Hypothalamus (tissue), 51 donors: ENCODE measurements at regions not wholly inside any gene's neighbourhood (a gene's known extent, or its start where the extent isn't known, plus 50 kb on each side); places are given as distances from the start of the nearest gene placed in this dataset.
A peak's percentile ranks its signal among the peaks of the same experiment; 100 is the strongest.

Experiments used
- DNase-seq, 51 donors: peaks; one replicate each; lab custom pipeline; 2025; lab: John Stamatoyannopoulos, UW

DNA sequence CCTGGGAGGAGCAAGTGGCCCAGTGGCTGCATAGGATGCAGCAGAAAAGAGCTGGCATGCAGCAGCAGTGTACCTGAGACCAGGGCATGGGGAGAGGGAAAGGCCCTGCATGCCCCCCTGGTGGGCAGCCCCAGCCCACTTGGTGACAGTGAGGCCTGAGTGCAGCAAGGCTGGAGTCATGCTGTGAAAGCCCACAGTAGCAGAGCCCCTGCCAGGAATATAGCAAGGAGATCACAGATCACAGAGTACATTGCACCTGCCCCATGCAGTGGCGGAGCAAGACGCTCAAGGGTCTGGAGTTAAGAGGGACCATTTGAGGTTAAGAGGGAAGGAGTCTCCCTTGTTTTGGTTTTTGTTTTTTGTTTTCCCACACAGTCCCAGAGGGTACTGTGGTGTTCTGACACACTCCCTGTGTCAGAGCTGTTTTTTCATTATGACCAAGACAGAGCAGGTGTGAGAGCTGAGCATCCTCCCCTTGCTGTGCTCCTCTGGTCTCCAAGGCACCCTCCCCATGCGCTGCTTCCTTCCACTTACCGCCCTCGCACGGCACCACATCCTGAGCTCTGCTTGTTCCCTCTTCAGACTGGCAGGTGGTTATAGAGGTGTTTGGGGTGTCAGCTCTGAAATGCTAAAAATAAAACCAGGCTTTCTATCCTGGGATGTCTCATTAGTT is 85.0 kb upstream of the UBL3 start:
- DNase-seq: peak in 4 of 51 donors; percentile 21 to 38 (median 26)

GRCh38 chr13:29934531-29935308 is 84.3 kb upstream of the UBL3 start:
- peak in 3 of 51 donors; percentile 12 to 37 (median 22) for DNase-seq

DNA sequence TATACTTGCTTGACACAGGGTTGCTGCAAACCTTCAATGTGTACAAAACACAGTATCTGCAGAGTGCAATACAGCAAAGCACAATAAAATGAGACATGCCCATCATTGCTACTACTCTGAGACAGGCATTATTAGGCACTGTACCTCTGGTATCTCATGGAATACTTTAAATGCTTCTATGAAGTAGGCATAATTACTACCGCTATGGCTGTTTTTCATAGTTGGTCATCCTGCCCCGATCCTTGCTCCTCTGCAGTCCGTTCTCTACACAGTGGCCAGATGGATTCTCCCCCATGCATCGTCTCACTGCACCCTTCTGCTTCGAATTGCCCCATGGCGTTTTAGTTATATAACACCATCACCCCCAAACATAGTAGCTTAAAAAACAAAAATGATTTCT is 83.0 kb upstream of the UBL3 start:
- DNase-seq: no peak

GRCh38 chr13:29931696-29932095 is 81.3 kb upstream of the UBL3 start:
- no peak for DNase-seq

DNA sequence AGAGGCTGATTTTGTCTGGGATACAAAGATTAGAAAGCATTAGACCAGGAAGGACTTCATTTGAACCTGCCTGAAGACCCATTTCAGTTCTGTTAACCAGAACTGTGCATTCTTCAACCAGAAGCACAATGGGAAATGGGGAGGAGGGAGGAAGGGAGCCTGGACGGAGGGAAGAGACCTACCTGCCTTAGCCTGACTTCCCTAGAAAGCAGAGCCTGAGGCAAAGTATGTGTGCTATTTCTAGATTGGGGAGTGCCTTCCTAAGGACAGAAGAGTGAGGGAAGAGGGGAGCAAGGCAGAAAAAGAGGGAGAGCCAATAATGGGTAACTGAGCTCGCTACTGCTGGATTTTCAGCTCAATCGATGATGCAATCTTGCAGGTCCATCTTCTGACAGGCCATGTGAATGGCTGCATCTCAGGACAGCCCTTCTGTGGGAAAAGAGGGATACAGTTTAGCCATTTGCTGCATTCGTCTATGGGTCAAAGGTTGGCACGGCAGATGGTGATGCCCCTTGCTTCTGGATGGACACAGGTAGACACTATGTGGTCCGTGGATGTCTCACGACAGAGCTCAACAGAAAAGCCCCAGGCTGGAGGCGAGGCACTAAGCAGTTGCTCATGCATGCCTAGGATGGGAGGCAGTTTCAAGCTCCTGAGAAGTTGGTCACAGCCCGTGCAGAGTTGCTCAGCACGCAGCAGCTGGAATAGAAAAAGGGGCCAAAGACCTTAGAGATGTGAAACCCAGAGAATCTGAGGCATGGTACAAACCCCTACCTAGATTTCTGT is 78.8 kb upstream of the UBL3 start:
- no peak for DNase-seq

DNA sequence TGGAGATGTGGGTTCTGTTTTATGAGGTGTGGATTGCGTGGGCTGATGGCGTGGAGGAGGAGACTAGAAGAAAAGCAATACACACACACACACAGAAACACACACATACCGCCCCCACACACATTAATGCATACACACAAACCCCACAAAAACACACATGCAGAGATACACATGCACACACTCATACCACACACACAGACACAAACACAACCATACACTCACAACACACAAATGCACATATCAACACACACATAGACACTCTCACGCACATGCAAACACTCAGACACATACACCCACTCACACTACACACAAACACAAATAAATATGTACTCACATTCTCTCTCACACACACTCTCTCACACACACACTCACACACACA is 75.7 kb upstream of the UBL3 start:
- no peak for DNase-seq

GRCh38 chr13:29925457-29926097 is 75.2 kb upstream of the UBL3 start:
- peak in 17 of 51 donors; percentile 5 to 50 (median 23) for DNase-seq

DNA sequence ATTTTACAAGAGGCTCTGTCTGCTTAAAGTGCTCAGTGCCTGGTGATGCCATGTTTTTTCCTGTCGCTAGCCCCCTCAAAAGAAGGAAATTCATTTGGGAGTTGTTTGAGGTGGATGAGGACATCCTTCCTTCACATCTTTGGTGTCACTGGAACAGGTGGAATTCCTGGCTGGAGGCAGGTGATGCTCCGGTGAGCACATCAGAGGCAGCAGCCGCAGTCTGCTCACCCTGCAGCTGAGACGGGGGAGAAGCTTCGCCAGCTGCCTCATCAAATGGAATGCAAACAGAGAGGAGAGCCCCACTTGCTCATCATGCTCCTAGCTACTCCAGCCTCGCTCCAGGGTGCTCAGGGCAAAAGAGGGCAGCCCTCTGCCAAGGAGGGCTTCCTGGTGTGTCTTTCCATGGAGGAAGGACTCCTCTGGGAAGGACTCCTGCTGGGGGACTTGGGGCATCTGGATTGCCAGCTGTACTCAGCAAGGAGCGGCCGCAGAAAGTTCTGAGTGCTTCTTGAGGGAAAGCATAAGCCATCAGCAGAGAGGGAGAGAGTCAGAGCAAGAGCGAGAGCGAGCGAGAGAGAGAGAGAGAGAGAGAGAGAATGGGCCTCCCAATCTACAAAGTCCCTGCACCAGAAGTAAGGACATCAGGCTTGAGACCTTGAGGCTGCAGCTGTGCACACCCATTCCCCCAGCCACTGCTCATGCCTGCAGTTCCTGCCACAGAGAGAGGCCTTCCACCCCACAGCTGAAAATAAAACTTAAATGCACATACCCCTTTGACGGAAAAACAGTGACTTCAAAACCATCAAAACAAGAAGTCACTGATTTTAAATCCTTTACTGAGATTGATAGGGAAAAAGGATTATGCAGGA is 74.3 kb upstream of the UBL3 start:
- no peak for DNase-seq

- DNase-seq: peak in 4 of 51 donors; percentile 12 to 44 (median 17)
These were observed 73.4 kb upstream of the UBL3 start for GRCh38 chr13:29923554-29924481.

DNA sequence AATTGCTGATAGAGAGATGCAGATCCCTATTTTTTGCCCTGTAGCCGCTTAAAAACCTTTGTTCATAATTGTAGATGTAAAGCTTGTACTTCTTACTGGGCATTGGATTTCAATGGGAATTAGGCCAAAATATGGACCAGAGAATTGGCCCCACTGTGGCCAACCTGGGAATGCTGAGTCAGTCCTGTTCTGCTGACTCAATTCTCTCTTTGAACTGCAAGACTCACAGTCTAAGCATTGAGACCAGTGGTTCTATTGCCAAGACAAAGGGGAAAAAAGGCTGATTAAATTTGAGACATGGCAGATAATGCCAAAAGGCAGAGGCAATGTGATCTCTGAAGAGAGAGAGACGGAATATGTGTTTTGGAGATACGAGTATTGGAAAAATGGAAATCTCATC is 72.5 kb upstream of the UBL3 start:
- DNase-seq: no peak

DNA sequence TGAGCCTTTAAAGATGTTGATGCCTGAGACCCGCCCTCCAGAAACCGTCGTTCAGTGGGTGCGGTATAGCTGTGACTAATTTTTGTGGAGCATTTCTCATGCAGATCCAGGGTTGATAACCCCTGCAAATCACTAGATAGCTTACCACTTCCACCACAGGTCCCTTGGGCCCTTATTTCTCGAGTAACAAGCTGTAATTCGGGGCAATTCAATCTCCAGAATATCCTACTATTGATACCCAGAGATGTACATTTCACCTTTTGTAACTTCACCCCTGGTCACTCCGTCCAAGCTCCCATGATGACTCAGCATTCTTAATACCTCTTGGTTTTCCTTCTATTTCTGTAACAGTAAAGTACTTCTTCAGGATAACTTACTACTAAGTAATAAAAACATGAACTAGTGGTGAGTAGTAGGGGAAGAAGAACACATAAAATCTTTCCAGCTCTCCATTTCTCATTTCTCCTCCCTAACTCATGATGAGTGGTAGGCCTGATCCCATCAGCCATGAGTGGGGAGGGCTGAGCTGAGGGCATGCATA is 71.9 kb upstream of the UBL3 start:
- DNase-seq: no peak

- no peak for DNase-seq
These were observed 71.1 kb upstream of the UBL3 start for GRCh38 chr13:29921542-29921941.

- DNase-seq: no peak
These were observed 69.7 kb upstream of the UBL3 start for GRCh38 chr13:29920025-29920643.

GRCh38 chr13:29918845-29919244 is 68.4 kb upstream of the UBL3 start:
- DNase-seq: no peak

DNA sequence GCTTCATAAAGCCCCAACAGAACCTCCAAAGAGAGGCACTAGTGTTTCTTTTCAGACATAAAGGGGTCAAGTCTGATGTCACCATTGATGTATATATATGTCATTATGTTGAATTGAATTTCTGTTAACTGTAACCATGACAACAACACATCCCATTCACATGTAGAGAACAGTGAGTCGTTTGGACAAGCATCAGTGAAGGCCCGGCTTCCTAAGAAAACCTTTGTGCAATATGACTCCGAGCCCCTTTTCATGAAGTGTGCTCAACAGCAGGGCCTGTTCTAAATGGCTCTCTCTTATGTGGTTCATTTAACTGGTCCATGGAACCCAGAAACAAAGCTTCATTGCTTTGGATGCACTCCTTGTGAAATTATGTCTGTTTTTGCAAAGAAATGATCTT is 67.2 kb upstream of the UBL3 start:
- no peak for DNase-seq

DNA sequence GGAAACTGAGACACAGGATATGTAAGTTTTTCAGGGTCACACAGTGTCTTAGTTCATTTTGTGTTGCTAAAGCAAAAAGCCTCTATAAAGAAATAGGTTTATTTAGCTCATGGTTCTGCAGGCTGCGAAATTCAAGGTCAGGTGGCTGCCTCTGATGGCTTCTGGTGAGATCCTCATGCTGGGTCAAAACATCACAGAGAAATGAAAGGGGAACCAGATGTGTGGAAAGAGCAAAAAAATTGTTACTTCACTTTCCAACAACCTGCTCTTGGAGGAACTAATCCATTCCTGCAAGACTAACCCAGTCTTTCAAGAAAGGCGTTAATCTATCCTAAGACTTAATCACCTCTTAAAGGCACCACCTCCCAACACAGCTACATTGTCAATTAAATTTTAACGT is 64.2 kb upstream of the UBL3 start:
- no peak for DNase-seq

DNA sequence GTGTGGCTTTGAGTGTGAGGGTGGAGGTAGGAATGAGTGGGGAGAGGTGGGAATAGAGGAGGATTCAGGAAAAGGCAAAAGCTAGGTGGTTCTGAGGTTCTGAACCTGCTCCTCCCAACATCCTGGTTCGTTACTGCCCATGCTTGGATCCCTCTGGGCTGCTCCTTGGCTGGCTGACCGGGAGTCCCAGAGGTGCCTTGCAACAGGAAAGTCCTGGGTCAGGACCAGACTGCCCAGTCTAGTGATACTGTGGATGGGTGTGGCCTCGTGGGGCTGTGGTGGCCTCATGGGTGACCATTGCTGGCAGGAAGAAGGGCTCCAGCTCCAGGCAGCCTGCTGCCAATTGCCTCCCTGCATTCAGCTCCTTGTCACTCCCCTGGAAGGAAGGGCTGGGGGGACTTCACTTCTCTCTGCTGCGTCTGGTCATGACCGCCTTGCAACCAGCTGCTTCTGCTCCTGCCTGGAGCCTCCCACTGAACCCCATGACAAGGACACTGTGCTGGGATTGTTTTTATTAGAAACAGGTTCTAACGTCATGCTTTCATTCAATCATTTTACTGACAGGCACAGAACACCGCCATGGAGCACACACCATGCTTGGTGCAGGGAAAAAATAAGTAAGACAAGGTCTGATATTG is 61.5 kb upstream of the UBL3 start:
- no peak for DNase-seq
